SK-N-SH (cell line): ENCODE measurements at regions not wholly inside any gene's neighbourhood (a gene's known extent, or its start where the extent isn't known, plus 50 kb on each side); places are given as distances from the start of the nearest gene placed in this dataset.

Experiments used
- CTCF ChIA-PET: fragments of 300-600, 350-600 bp; formaldehyde crosslinking; extraction: SDS; loops from one replicate; lab custom pipeline; 2021; lab: Yijun Ruan, JAX
- POLR2A ChIA-PET: fragments of 350-600 bp; sonication (Branson Sonifier 250); formaldehyde crosslinking; extraction: SDS; loops from one replicate; lab custom pipeline; 2020; ENCODE audit warnings: antibody characterized with exemption, inconsistent platforms; lab: Yijun Ruan, JAX
- DNase-seq: peaks from one replicate; pipeline ENCODE4 v3.0.0; 2012
- H2AFZ ChIP-seq: fragments of 200-600 bp; sonication (generic); 2 replicates; pipeline ENCODE4 v1.8.1; 2016; ENCODE audit warnings: antibody characterized with exemption, mild to moderate bottlenecking, low read depth
- H3F3A ChIP-seq: fragments of 200-600 bp; sonication (generic); replicated peaks from 2 replicates; pipeline ENCODE3; 2016; ENCODE audit warnings: antibody characterized with exemption, mild to moderate bottlenecking; ENCODE audit not compliant: insufficient read depth
- H3K27ac ChIP-seq, 2 experiments: fragments of 200-500 bp in 1 of 2; fragments of 200-600 bp in 1 of 2; sonication (Bioruptor generic) in 1 of 2; sonication (generic), shearing (Covaris generic) in 1 of 2; 2 replicates each; pipeline versions ENCODE4 v1.5.1 to v1.6.1; 2014 to 2016; ENCODE audit warnings: low read depth in 2 of 2, inconsistent platforms in 1 of 2, low read length in 1 of 2, mild to moderate bottlenecking in 1 of 2, mixed read lengths in 1 of 2
- H3K27me3 ChIP-seq: fragments of 200-600 bp; sonication (generic), shearing (Covaris generic); 2 replicates; pipeline ENCODE4 v1.6.1; 2016; ENCODE audit warnings: mixed run types; ENCODE audit not compliant: insufficient read depth
- H3K36me3 ChIP-seq, 2 experiments: fragments of 200-500 bp in 1 of 2; fragments of 200-600 bp in 1 of 2; sonication (Bioruptor generic) in 1 of 2; sonication (generic) in 1 of 2; replicated peaks in 1 of 2; 2 replicates each; pipeline versions ENCODE3 to v1.5.1; 2014 to 2016; ENCODE audit warnings: low read length in 1 of 2, mild to moderate bottlenecking in 1 of 2; ENCODE audit not compliant: insufficient read depth in 2 of 2, control insufficient read depth in 1 of 2
- H3K4me1 ChIP-seq, 2 experiments: fragments of 200-500 bp in 1 of 2; fragments of 200-600 bp in 1 of 2; sonication (Bioruptor generic) in 1 of 2; sonication (generic), shearing (Covaris generic) in 1 of 2; 2 replicates each; pipeline versions ENCODE4 v1.5.1 to v1.6.1; 2014 to 2016; ENCODE audit warnings: low read depth in 1 of 2, low read length in 1 of 2, mixed run types in 1 of 2; ENCODE audit not compliant: insufficient read depth in 2 of 2, control insufficient read depth in 1 of 2
- H3K4me2 ChIP-seq: fragments of 200-600 bp; sonication (generic), shearing (Covaris generic); 2 replicates; pipeline ENCODE4 v1.6.1; 2017; ENCODE audit warnings: mixed run types
- H3K4me3 ChIP-seq, 2 experiments: fragments of 200-500 bp in 1 of 2; fragments of 200-600 bp in 1 of 2; sonication (Bioruptor generic) in 1 of 2; sonication (generic), shearing (Covaris generic) in 1 of 2; 2 replicates each; pipeline versions ENCODE4 v1.5.1 to v1.8.1; 2014 to 2016; ENCODE audit warnings: low read depth in 2 of 2, inconsistent platforms in 1 of 2, low read length in 1 of 2, mild to moderate bottlenecking in 1 of 2, mixed read lengths in 1 of 2, moderate library complexity in 1 of 2
- H3K79me2 ChIP-seq: fragments of 200-600 bp; sonication (generic); 2 replicates; pipeline ENCODE4 v1.8.1; 2017; ENCODE audit warnings: mild to moderate bottlenecking; ENCODE audit not compliant: insufficient read depth
- H3K9ac ChIP-seq: fragments of 200-600 bp; sonication (generic); 2 replicates; pipeline ENCODE4 v1.6.1; 2017; ENCODE audit warnings: mixed run types
- H3K9me2 ChIP-seq: fragments of 200-600 bp; sonication (generic); 2 replicates; pipeline ENCODE4 v1.6.1; 2017; ENCODE audit warnings: mixed run types
- H3K9me3 ChIP-seq: fragments of 200-600 bp; sonication (generic); 2 replicates; pipeline ENCODE4 v1.6.1; 2017; ENCODE audit warnings: mixed run types, mild to moderate bottlenecking, moderate library complexity
- H4K20me1 ChIP-seq: fragments of 200-600 bp; sonication (generic); 2 replicates; pipeline ENCODE4 v1.6.1; 2017; ENCODE audit warnings: mild to moderate bottlenecking, mixed run types; ENCODE audit not compliant: insufficient read depth
- EP300 ChIP-seq, 2 experiments: IDR thresholded peaks; 2 replicates each; pipeline versions ENCODE4 v1.4.0 to v1.6.1; 2012; ENCODE audit warnings: borderline replicate concordance in 1 of 2, low read depth in 1 of 2, low read length in 1 of 2
- FOSL2 ChIP-seq: IDR thresholded peaks from 2 replicates; pipeline ENCODE4 v1.4.0; 2012; ENCODE audit warnings: low read depth, mild to moderate bottlenecking, moderate library complexity, borderline replicate concordance
- FOXJ3 ChIP-seq: sonication (generic); formaldehyde crosslinking; IDR thresholded peaks from 2 replicates; pipeline ENCODE4 v1.5.1; 2020; ENCODE audit warnings: mild to moderate bottlenecking, missing genetic modification reagents
- GABPA ChIP-seq: IDR thresholded peaks from 2 replicates; pipeline ENCODE4 v1.4.0; 2012; ENCODE audit warnings: low read depth, mild to moderate bottlenecking
- MAX ChIP-seq: IDR thresholded peaks from 2 replicates; pipeline ENCODE4 v1.4.0; 2012; ENCODE audit warnings: low read depth
- MXI1 ChIP-seq: IDR thresholded peaks from 2 replicates; pipeline ENCODE4 v1.6.1; 2012; ENCODE audit warnings: mild to moderate bottlenecking, low read depth, low read length, improper control_type of control experiment
- NFIC ChIP-seq: IDR thresholded peaks from 2 replicates; pipeline ENCODE4 v1.4.0; 2012; ENCODE audit warnings: borderline replicate concordance
- POLR2AphosphoS5 ChIP-seq: IDR thresholded peaks from 2 replicates; pipeline ENCODE4 v1.6.1; 2012; ENCODE audit warnings: low read depth, low read length
- RFX5 ChIP-seq: IDR thresholded peaks from 2 replicates; pipeline ENCODE4 v1.6.1; 2012; ENCODE audit warnings: mild to moderate bottlenecking, improper control_type of control experiment, low read length
- RXRA ChIP-seq: IDR thresholded peaks from 2 replicates; pipeline ENCODE4 v1.4.0; 2012; ENCODE audit warnings: low read depth, mild to moderate bottlenecking, borderline replicate concordance
- TCF12 ChIP-seq: IDR thresholded peaks from 2 replicates; pipeline ENCODE4 v1.4.0; 2012
- TEAD4 ChIP-seq: IDR thresholded peaks from 2 replicates; pipeline ENCODE4 v1.4.0; 2012; ENCODE audit warnings: mild to moderate bottlenecking, borderline replicate concordance; ENCODE audit not compliant: insufficient read depth
- USF2 ChIP-seq: fragments of 150-350 bp; IDR thresholded peaks from 2 replicates; pipeline ENCODE4 v1.6.1; 2017; ENCODE audit warnings: antibody characterized with exemption, low read length, low read depth, borderline replicate concordance
- YY1 ChIP-seq: IDR thresholded peaks from 2 replicates; pipeline ENCODE4 v1.4.0; 2012; ENCODE audit warnings: low read depth, mild to moderate bottlenecking
- WGBS: methylation state at CpG from one replicate; pipeline ENCODE4 v1.1.6; 2017; ENCODE audit warnings: low lambda C conversion rate; 5-methylcytosine and 5-hydroxymethylcytosine counted together

DNA sequence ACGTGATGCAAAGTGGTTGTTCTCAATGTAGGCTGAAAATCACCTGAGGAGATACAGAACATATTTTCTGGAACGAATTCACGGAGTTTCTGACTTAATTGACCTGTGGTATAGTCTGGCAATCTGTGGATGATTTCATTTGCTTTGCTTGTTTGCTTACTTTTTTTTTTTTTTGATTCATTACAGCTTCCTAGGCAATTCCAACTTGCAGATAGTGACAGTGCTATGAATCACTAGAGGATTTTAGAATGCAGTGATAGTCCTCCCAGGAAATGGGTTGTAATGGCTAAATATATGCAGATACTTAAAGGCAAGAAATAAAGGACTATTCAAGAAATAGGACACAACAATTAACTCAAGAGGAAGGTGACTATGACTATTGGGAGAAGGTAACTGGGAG is 1378.1 kb upstream of the PRMT6 start:
- no peak for TF ChIP-seq RFX5
- POLR2A ChIA-PET: no interaction called here
- Histone ChIP-seq H3K9ac (no peak overlapping the region), H3K4me3 (no peak overlapping the region), H4K20me1 (no peaks in the 10 kb centered on the region), H3K4me2 (no peak overlapping the region), H3K4me1 (no peaks in the 10 kb centered on the region), H3F3A (no peaks in the 10 kb centered on the region), H2AFZ (no peak overlapping the region), H3K27ac (no peak overlapping the region), H3K36me3 (no peaks in the 10 kb centered on the region), H3K27me3 (no peaks in the 10 kb centered on the region), H3K9me2 (no peaks in the 10 kb centered on the region), H3K9me3 (no peaks in the 10 kb centered on the region), H3K79me2 (no peaks in the 10 kb centered on the region)
- DNase-seq: no peak
- 7% methylated on average over 3 of the region's 3 CpGs for WGBS
- CTCF ChIA-PET: no interaction called here

DNA sequence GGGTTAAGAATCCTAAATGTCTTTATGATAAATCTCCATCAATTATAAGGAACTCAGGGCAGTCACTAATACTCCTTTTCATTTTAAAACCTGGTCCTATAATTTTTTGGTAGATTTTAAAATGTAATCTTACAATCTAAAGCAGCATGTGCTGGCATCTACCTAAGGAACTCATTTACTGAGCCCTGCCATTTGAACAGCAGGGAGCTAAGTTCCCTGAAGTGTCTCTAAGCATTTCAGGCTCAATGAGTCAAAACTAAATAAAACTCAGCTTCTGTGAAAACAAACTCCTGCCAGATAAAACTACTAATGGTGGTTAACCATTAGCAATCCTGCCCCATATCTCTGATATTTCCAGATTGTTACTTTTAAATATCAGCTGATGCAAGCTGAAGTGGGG is 1371.8 kb upstream of the PRMT6 start:
- Histone ChIP-seq H3K36me3 (no peaks in the 10 kb centered on the region), H3K4me3 (no peak overlapping the region), H3F3A (no peaks in the 10 kb centered on the region), H3K79me2 (no peaks in the 10 kb centered on the region), H4K20me1 (no peaks in the 10 kb centered on the region), H3K9me3 (no peaks in the 10 kb centered on the region), H3K9ac (no peak overlapping the region), H3K4me2 (no peak overlapping the region), H3K9me2 (no peaks in the 10 kb centered on the region), H2AFZ (no peak overlapping the region), H3K4me1 (no peaks in the 10 kb centered on the region), H3K27me3 (no peaks in the 10 kb centered on the region), H3K27ac (no peak overlapping the region)
- ChIA-PET POLR2A (no interaction called here), CTCF (no interaction called here)
- no peak for DNase-seq
- TF ChIP-seq MAX (no peak), EP300 (IDR thresholded peaks at IDR 0.05; ENCODE audit: borderline replicate concordance in 1 of 2, low read depth in 1 of 2, low read length in 1 of 2) (no peak)
- TF ChIP-seq, all 33 proteins: peak for 0

GRCh38 chr1:105686026-105686425 is 1370.4 kb upstream of the PRMT6 start:
- 32% methylated on average over 3 of the region's 3 CpGs for WGBS
- Histone ChIP-seq H3F3A (no peaks in the 10 kb centered on the region), H4K20me1 (no peaks in the 10 kb centered on the region), H3K4me3 (no peak overlapping the region), H3K27ac (no peak overlapping the region), H2AFZ (no peak overlapping the region), H3K9ac (no peak overlapping the region), H3K9me2 (no peaks in the 10 kb centered on the region), H3K79me2 (no peaks in the 10 kb centered on the region), H3K9me3 (no peaks in the 10 kb centered on the region), H3K36me3 (no peaks in the 10 kb centered on the region), H3K4me2 (no peak overlapping the region), H3K4me1 (no peaks in the 10 kb centered on the region), H3K27me3 (no peaks in the 10 kb centered on the region)
- no peak for DNase-seq
- CTCF ChIA-PET: no interaction called here
- POLR2A ChIA-PET: no interaction called here
- no peak for TF ChIP-seq NFIC
- no peak for TF ChIP-seq FOSL2
- TF ChIP-seq POLR2AphosphoS5: no peak
- TF ChIP-seq TCF12: no peak
- no peak for TF ChIP-seq RXRA
- no peak for TF ChIP-seq TEAD4
- no peak for TF ChIP-seq GABPA
- TF ChIP-seq MAX: no peak
- no peak for TF ChIP-seq USF2
- TF ChIP-seq FOXJ3 (CRISPR knock-in tag): no peak
- TF ChIP-seq YY1: no peak
- no peak for TF ChIP-seq MXI1
